ENCODE measurements at regions not wholly inside any gene's neighbourhood (a gene's known extent, or its start where the extent isn't known, plus 50 kb on each side); places are given as distances from the start of the nearest gene placed in this dataset.

DNA sequence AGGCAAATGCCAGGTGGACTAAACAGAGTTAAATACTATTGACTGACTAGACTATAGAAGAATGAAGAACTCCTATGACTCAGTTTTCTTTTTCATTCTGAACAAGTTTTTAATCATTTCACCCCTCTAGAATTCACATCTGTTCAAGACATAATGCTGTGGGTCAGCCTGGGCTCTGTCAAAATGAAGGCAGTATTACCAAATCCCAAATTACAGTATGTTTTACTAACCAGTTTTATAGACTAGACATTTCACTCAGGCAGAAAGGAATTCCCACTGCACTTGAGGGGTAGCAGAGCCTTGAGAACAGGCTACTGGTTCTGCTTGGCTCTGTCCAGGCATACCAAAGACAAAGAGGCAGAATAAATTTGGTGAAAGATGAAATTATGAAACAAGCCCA is 511.7 kb downstream of the EPHA4 start:
- TF ChIP-seq, protein P1, sequence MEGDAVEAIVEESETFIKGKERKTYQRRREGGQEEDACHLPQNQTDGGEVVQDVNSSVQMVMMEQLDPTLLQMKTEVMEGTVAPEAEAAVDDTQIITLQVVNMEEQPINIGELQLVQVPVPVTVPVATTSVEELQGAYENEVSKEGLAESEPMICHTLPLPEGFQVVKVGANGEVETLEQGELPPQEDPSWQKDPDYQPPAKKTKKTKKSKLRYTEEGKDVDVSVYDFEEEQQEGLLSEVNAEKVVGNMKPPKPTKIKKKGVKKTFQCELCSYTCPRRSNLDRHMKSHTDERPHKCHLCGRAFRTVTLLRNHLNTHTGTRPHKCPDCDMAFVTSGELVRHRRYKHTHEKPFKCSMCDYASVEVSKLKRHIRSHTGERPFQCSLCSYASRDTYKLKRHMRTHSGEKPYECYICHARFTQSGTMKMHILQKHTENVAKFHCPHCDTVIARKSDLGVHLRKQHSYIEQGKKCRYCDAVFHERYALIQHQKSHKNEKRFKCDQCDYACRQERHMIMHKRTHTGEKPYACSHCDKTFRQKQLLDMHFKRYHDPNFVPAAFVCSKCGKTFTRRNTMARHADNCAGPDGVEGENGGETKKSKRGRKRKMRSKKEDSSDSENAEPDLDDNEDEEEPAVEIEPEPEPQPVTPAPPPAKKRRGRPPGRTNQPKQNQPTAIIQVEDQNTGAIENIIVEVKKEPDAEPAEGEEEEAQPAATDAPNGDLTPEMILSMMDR (IDR thresholded peaks at IDR 0.05): no peak
- no peak for TF ChIP-seq POLR2A (IDR thresholded peaks at IDR 0.05)
